SH-SY5Y (cell line): ENCODE measurements at regions not wholly inside any gene's neighbourhood (a gene's known extent, or its start where the extent isn't known, plus 50 kb on each side); places are given as distances from the start of the nearest gene placed in this dataset.

Source experiments
- GATA2 ChIP-seq: IDR thresholded peaks from 2 replicates; pipeline ENCODE4 v1.6.1; 2011; ENCODE audit warnings: mild to moderate bottlenecking, low read depth, low read length
- GATA3 ChIP-seq: IDR thresholded peaks from 2 replicates; pipeline ENCODE4 v1.6.1; 2011; ENCODE audit warnings: low read depth, mild to moderate bottlenecking, low read length, moderate library complexity

DNA sequence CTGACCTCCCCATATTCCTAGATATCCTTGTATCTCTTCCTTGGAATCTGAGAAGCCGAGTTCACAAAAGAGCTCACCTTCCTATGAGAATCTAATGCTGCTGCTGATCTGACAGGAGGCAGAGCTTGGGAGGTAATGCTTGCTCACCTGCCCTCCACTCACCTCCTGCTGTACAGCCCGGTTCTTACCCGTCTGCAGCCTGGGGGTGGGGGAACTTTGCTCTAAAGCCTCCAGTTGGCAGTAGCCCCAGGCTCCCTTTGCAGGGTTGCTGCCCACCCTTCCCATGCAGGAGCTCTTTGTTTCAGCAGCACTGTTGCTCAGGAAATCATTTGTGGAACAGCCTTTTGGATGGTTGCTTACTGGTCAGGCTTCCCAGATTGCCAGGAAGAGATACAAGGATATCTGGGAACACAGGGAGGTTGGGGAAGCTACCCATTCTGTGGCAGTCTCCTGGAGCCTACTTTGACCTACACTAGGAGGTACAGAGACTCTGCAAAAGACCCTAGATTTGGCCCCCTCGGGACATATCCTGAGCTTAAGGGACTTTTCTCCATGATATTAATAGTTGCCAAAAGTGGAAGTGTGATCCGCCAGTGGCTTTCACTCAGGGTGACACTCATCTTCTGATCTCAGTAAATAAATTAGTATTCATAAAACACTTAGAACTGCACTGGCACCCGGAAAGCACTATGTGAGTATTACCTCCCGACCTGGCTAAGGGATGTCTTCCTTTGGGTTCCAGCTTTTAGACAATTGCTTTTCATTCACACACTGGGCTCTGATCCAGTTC is 363.7 kb upstream of the PODXL start:
- TF ChIP-seq GATA3 = no peak
- TF ChIP-seq GATA2 = no peak
